ENCODE measurements at regions not wholly inside any gene's neighbourhood (a gene's known extent, or its start where the extent isn't known, plus 50 kb on each side); places are given as distances from the start of the nearest gene placed in this dataset.

- H3K4me2 ChIP-seq (ENCODE audit: low read length): no peak overlapping the region
- H3K27ac ChIP-seq (ENCODE audit: low read depth, low read length): no peak overlapping the region
- no peaks in the 10 kb centered on the region for H3K36me3 ChIP-seq (ENCODE audit: insufficient read depth, low read length)
- H3K9me3 ChIP-seq (ENCODE audit: insufficient read depth, low read depth, low read length): no peaks in the 10 kb centered on the region
- no peak overlapping the region for H3K4me3 ChIP-seq (ENCODE audit: insufficient read depth, low read depth, low read length)
- DNase-seq (ENCODE audit: low read depth) (no peak), FAIRE-seq (no peak)
- H3K79me2 ChIP-seq (ENCODE audit: insufficient read depth, low read length): no peaks in the 10 kb centered on the region
- no peak overlapping the region for H3K9ac ChIP-seq (ENCODE audit: low read length)
- H3K27me3 ChIP-seq (ENCODE audit: insufficient read depth, low read length): no peaks in the 10 kb centered on the region
- no peaks in the 10 kb centered on the region for H3K4me1 Mint-ChIP-seq (ENCODE audit: low read depth, unreplicated experiment)
- no peak overlapping the region for H3K27ac Mint-ChIP-seq (ENCODE audit: unreplicated experiment)
- no peaks in the 10 kb centered on the region for H3K27me3 Mint-ChIP-seq (ENCODE audit: low read depth, unreplicated experiment)
- no peak overlapping the region for H2AFZ ChIP-seq (ENCODE audit: low read depth, low read length)
- no peak overlapping the region for H3K4me3 Mint-ChIP-seq (ENCODE audit: unreplicated experiment)
- no peaks in the 10 kb centered on the region for H3K4me1 ChIP-seq (ENCODE audit: insufficient read depth, low read length)
- no peaks in the 10 kb centered on the region for H3K36me3 Mint-ChIP-seq (ENCODE audit: low read depth, unreplicated experiment)
- no peak for TF ChIP-seq CTCF (IDR thresholded peaks at IDR 0.05; ENCODE audit: insufficient read depth, low read depth, low read length)
- no peak for TF ChIP-seq EZH2 (IDR thresholded peaks at IDR 0.05; ENCODE audit: insufficient read depth, low read length)
- H3K9me3 Mint-ChIP-seq (ENCODE audit: unreplicated experiment): no peaks in the 10 kb centered on the region
- H4K20me1 ChIP-seq (ENCODE audit: insufficient read depth, low read length): no peaks in the 10 kb centered on the region
Measured at GRCh38 chr12:88375306-88376305, 204.7 kb downstream of the KITLG start.

- H3K36me3 Mint-ChIP-seq (ENCODE audit: low read depth, unreplicated experiment): no peaks in the 10 kb centered on the region
- DNase-seq (ENCODE audit: low read depth) (no peak), FAIRE-seq (no peak)
- no peaks in the 10 kb centered on the region for H3K27me3 Mint-ChIP-seq (ENCODE audit: low read depth, unreplicated experiment)
- H3K4me1 ChIP-seq (ENCODE audit: insufficient read depth, low read length): no peaks in the 10 kb centered on the region
- TF ChIP-seq CTCF (IDR thresholded peaks at IDR 0.05; ENCODE audit: insufficient read depth, low read depth, low read length) (no peak), EZH2 (IDR thresholded peaks at IDR 0.05; ENCODE audit: insufficient read depth, low read length) (no peak)
- H2AFZ ChIP-seq (ENCODE audit: low read depth, low read length): no peak overlapping the region
- H3K79me2 ChIP-seq (ENCODE audit: insufficient read depth, low read length): no peaks in the 10 kb centered on the region
- no peaks in the 10 kb centered on the region for H3K27me3 ChIP-seq (ENCODE audit: insufficient read depth, low read length)
- H3K4me1 Mint-ChIP-seq (ENCODE audit: low read depth, unreplicated experiment): no peaks in the 10 kb centered on the region
- H3K9me3 ChIP-seq (ENCODE audit: insufficient read depth, low read depth, low read length): no peaks in the 10 kb centered on the region
- no peak overlapping the region for H3K4me2 ChIP-seq (ENCODE audit: low read length)
- H3K9ac ChIP-seq (ENCODE audit: low read length): no peak overlapping the region
- no peak overlapping the region for H3K27ac Mint-ChIP-seq (ENCODE audit: unreplicated experiment)
- H3K9me3 Mint-ChIP-seq (ENCODE audit: unreplicated experiment): no peaks in the 10 kb centered on the region
- H4K20me1 ChIP-seq (ENCODE audit: insufficient read depth, low read length): no peaks in the 10 kb centered on the region
- no peak overlapping the region for H3K4me3 Mint-ChIP-seq (ENCODE audit: unreplicated experiment)
- no peak overlapping the region for H3K4me3 ChIP-seq (ENCODE audit: insufficient read depth, low read depth, low read length)
- no peak overlapping the region for H3K27ac ChIP-seq (ENCODE audit: low read depth, low read length)
- no peaks in the 10 kb centered on the region for H3K36me3 ChIP-seq (ENCODE audit: insufficient read depth, low read length)
Measured at GRCh38 chr12:88377973-88378372, 202.3 kb downstream of the KITLG start.

- Histone ChIP-seq H3K4me3 (ENCODE audit: insufficient read depth, low read depth, low read length) (no peak overlapping the region), H4K20me1 (ENCODE audit: insufficient read depth, low read length) (no peaks in the 10 kb centered on the region), H3K79me2 (ENCODE audit: insufficient read depth, low read length) (no peaks in the 10 kb centered on the region), H3K4me1 (ENCODE audit: insufficient read depth, low read length) (no peaks in the 10 kb centered on the region), H3K4me2 (ENCODE audit: low read length) (no peak overlapping the region), H3K27me3 (ENCODE audit: insufficient read depth, low read length) (no peaks in the 10 kb centered on the region), H3K36me3 (ENCODE audit: insufficient read depth, low read length) (no peaks in the 10 kb centered on the region), H3K9ac (ENCODE audit: low read length) (no peak overlapping the region), H3K9me3 (ENCODE audit: insufficient read depth, low read depth, low read length) (no peaks in the 10 kb centered on the region), H2AFZ (ENCODE audit: low read depth, low read length) (no peak overlapping the region), H3K27ac (ENCODE audit: low read depth, low read length) (no peak overlapping the region)
- no peaks in the 10 kb centered on the region for H3K36me3 Mint-ChIP-seq (ENCODE audit: low read depth, unreplicated experiment)
- no peaks in the 10 kb centered on the region for H3K4me1 Mint-ChIP-seq (ENCODE audit: low read depth, unreplicated experiment)
- H3K27me3 Mint-ChIP-seq (ENCODE audit: low read depth, unreplicated experiment): no peaks in the 10 kb centered on the region
- no peak overlapping the region for H3K4me3 Mint-ChIP-seq (ENCODE audit: unreplicated experiment)
- no peaks in the 10 kb centered on the region for H3K9me3 Mint-ChIP-seq (ENCODE audit: unreplicated experiment)
- TF ChIP-seq EZH2 (IDR thresholded peaks at IDR 0.05; ENCODE audit: insufficient read depth, low read length) (no peak), CTCF (IDR thresholded peaks at IDR 0.05; ENCODE audit: insufficient read depth, low read depth, low read length) (no peak)
- FAIRE-seq (no peak), DNase-seq (ENCODE audit: low read depth) (no peak)
- H3K27ac Mint-ChIP-seq (ENCODE audit: unreplicated experiment): no peak overlapping the region
Measured at GRCh38 chr12:88381466-88381865, 198.8 kb downstream of the KITLG start.

Measured in astrocyte (in vitro differentiated cells and primary cell).